ENCODE measurements at regions not wholly inside any gene's neighbourhood (a gene's known extent, or its start where the extent isn't known, plus 50 kb on each side); places are given as distances from the start of the nearest gene placed in this dataset.

- Histone ChIP-seq H3K9me2 (replicated peaks; ENCODE audit: control insufficient read depth, low read length) (no peaks in the 10 kb centered on the region), H3K79me2 (ENCODE audit: control insufficient read depth, low read length) (no peaks in the 10 kb centered on the region), H3K4me1 (ENCODE audit: control insufficient read depth, low read length) (no peaks in the 10 kb centered on the region), H3K4me3 (ENCODE audit: low read length) (no peak overlapping the region), H3F3A (ENCODE audit: control insufficient read depth, insufficient read depth) (no peaks in the 10 kb centered on the region), H3K36me3 (ENCODE audit: control insufficient read depth, low read length) (no peaks in the 10 kb centered on the region), H4K20me1 (ENCODE audit: control insufficient read depth, insufficient read depth, low read depth, low read length) (no peaks in the 10 kb centered on the region), H3K4me2 (ENCODE audit: low read length) (no peak overlapping the region), H3K9me3 (ENCODE audit: control insufficient read depth, insufficient read depth, low read length) (no peaks in the 10 kb centered on the region), H3K27ac (ENCODE audit: low read depth, low read length) (no peak overlapping the region), H3K27me3 (ENCODE audit: control insufficient read depth, low read length) (no peaks in the 10 kb centered on the region)
- no peak for TF ChIP-seq EZH2phosphoT487 (IDR thresholded peaks at IDR 0.05; ENCODE audit: borderline replicate concordance, low read length)
Measured at GRCh38 chr13:111561091-111561781, 240.8 kb downstream of the TEX29 start.

GRCh38 chr13:111562716-111563115 lies 242.3 kb downstream of the TEX29 start:
- H3K9me2 ChIP-seq (replicated peaks; ENCODE audit: control insufficient read depth, low read length): no peaks in the 10 kb centered on the region
- no peak overlapping the region for H3K4me2 ChIP-seq (ENCODE audit: low read length)
- H3K9me3 ChIP-seq (ENCODE audit: control insufficient read depth, insufficient read depth, low read length): no peaks in the 10 kb centered on the region

GRCh38 chr13:111564606-111565005 lies 244.2 kb downstream of the TEX29 start:
- no peak overlapping the region for H3K27ac ChIP-seq (ENCODE audit: low read depth, low read length)
- TF ChIP-seq EZH2phosphoT487 (IDR thresholded peaks at IDR 0.05; ENCODE audit: borderline replicate concordance, low read length) (no peak), CTCF (IDR thresholded peaks at IDR 0.05; ENCODE audit: low read depth, low read length, poor library complexity, severe bottlenecking) (no peak)
- no peak overlapping the region for H3K4me3 ChIP-seq (ENCODE audit: low read length)
- H3K9me3 ChIP-seq (ENCODE audit: control insufficient read depth, insufficient read depth, low read length): no peaks in the 10 kb centered on the region
- H3K27me3 ChIP-seq (ENCODE audit: control insufficient read depth, low read length): no peaks in the 10 kb centered on the region
- H3K4me1 ChIP-seq (ENCODE audit: control insufficient read depth, low read length): no peaks in the 10 kb centered on the region
- H4K20me1 ChIP-seq (ENCODE audit: control insufficient read depth, insufficient read depth, low read depth, low read length): no peaks in the 10 kb centered on the region
- H3K9me2 ChIP-seq (replicated peaks; ENCODE audit: control insufficient read depth, low read length): no peaks in the 10 kb centered on the region
- no peaks in the 10 kb centered on the region for H3K36me3 ChIP-seq (ENCODE audit: control insufficient read depth, low read length)
- H3K4me2 ChIP-seq (ENCODE audit: low read length): no peak overlapping the region
- no peaks in the 10 kb centered on the region for H3F3A ChIP-seq (ENCODE audit: control insufficient read depth, insufficient read depth)
- H3K79me2 ChIP-seq (ENCODE audit: control insufficient read depth, low read length): no peaks in the 10 kb centered on the region

More at GRCh38 chr13:111562716-111563115, 242.3 kb downstream of the TEX29 start:
- Histone ChIP-seq H3K27ac (ENCODE audit: low read depth, low read length) (no peak overlapping the region), H3K79me2 (ENCODE audit: control insufficient read depth, low read length) (no peaks in the 10 kb centered on the region), H3K4me1 (ENCODE audit: control insufficient read depth, low read length) (no peaks in the 10 kb centered on the region), H3K36me3 (ENCODE audit: control insufficient read depth, low read length) (no peaks in the 10 kb centered on the region), H3F3A (ENCODE audit: control insufficient read depth, insufficient read depth) (no peaks in the 10 kb centered on the region), H3K27me3 (ENCODE audit: control insufficient read depth, low read length) (no peaks in the 10 kb centered on the region), H4K20me1 (ENCODE audit: control insufficient read depth, insufficient read depth, low read depth, low read length) (no peaks in the 10 kb centered on the region), H3K4me3 (ENCODE audit: low read length) (no peak overlapping the region)
- no peak for TF ChIP-seq EZH2phosphoT487 (IDR thresholded peaks at IDR 0.05; ENCODE audit: borderline replicate concordance, low read length)
- no peak for TF ChIP-seq CTCF (IDR thresholded peaks at IDR 0.05; ENCODE audit: low read depth, low read length, poor library complexity, severe bottlenecking)

- Histone ChIP-seq H4K20me1 (ENCODE audit: control insufficient read depth, insufficient read depth, low read depth, low read length) (no peaks in the 10 kb centered on the region), H3K79me2 (ENCODE audit: control insufficient read depth, low read length) (no peaks in the 10 kb centered on the region), H3K9me3 (ENCODE audit: control insufficient read depth, insufficient read depth, low read length) (no peaks in the 10 kb centered on the region), H3K4me3 (ENCODE audit: low read length) (no peak overlapping the region), H3K36me3 (ENCODE audit: control insufficient read depth, low read length) (no peaks in the 10 kb centered on the region), H3K4me1 (ENCODE audit: control insufficient read depth, low read length) (no peaks in the 10 kb centered on the region), H3K27ac (ENCODE audit: low read depth, low read length) (no peak overlapping the region), H3K27me3 (ENCODE audit: control insufficient read depth, low read length) (no peaks in the 10 kb centered on the region), H3K4me2 (ENCODE audit: low read length) (no peak overlapping the region), H3F3A (ENCODE audit: control insufficient read depth, insufficient read depth) (no peaks in the 10 kb centered on the region), H3K9me2 (replicated peaks; ENCODE audit: control insufficient read depth, low read length) (no peaks in the 10 kb centered on the region)
- TF ChIP-seq EZH2phosphoT487 (IDR thresholded peaks at IDR 0.05; ENCODE audit: borderline replicate concordance, low read length): no peak
- no peak for TF ChIP-seq CTCF (IDR thresholded peaks at IDR 0.05; ENCODE audit: low read depth, low read length, poor library complexity, severe bottlenecking)
Measured at GRCh38 chr13:111565400-111565799, 245.0 kb downstream of the TEX29 start.

Data from DOHH2 (cell line).